ENCODE measurements at regions not wholly inside any gene's neighbourhood (a gene's known extent, or its start where the extent isn't known, plus 50 kb on each side); places are given as distances from the start of the nearest gene placed in this dataset.

GRCh38 chr5:155353231-155353630 lies 339.7 kb downstream of the KIF4B start:
- Mint-ChIP-seq H3K27ac (no peak overlapping the region), H3K4me1 (ENCODE audit: low read depth in 2 of 2) (no peaks in the 10 kb centered on the region), H3K9me3 (peaks cover 15 to 29% of the 10 kb centered on the region in 2 donors), H3K36me3 (ENCODE audit: insufficient read depth) (no peaks in the 10 kb centered on the region), H3K4me3 (no peak overlapping the region), H3K27me3 (no peaks in the 10 kb centered on the region)
- no peak for ATAC-seq (replicated peaks)
- DNase-seq: no peak

GRCh38 chr5:155366096-155366495 lies 352.5 kb downstream of the KIF4B start:
- DNase-seq: no peak
- H3K9me3 Mint-ChIP-seq: no peaks in the 10 kb centered on the region
- no peaks in the 10 kb centered on the region for H3K36me3 Mint-ChIP-seq (ENCODE audit: insufficient read depth)
- no peaks in the 10 kb centered on the region for H3K4me1 Mint-ChIP-seq (ENCODE audit: low read depth in 2 of 2)
- no peak overlapping the region for H3K27ac Mint-ChIP-seq
- H3K27me3 Mint-ChIP-seq: no peaks in the 10 kb centered on the region
- H3K4me3 Mint-ChIP-seq: no peak overlapping the region
- no peak for ATAC-seq (replicated peaks)

- DNase-seq: no peak
- no peaks in the 10 kb centered on the region for H3K9me3 Mint-ChIP-seq
- no peak overlapping the region for H3K27ac Mint-ChIP-seq
- no peaks in the 10 kb centered on the region for H3K4me1 Mint-ChIP-seq (ENCODE audit: low read depth in 2 of 2)
- H3K27me3 Mint-ChIP-seq: no peaks in the 10 kb centered on the region
- no peak overlapping the region for H3K4me3 Mint-ChIP-seq
- no peaks in the 10 kb centered on the region for H3K36me3 Mint-ChIP-seq (ENCODE audit: insufficient read depth)
- ATAC-seq (replicated peaks): no peak
Measured at GRCh38 chr5:155367841-155368240, 354.3 kb downstream of the KIF4B start.

- ATAC-seq (replicated peaks) (no peak), DNase-seq (no peak)
- Mint-ChIP-seq H3K36me3 (ENCODE audit: insufficient read depth) (no peaks in the 10 kb centered on the region), H3K9me3 (no peaks in the 10 kb centered on the region), H3K4me3 (no peak overlapping the region), H3K4me1 (ENCODE audit: low read depth in 2 of 2) (no peaks in the 10 kb centered on the region), H3K27me3 (no peaks in the 10 kb centered on the region), H3K27ac (no peak overlapping the region)
Measured at GRCh38 chr5:155368490-155368889, 354.9 kb downstream of the KIF4B start.

DNA sequence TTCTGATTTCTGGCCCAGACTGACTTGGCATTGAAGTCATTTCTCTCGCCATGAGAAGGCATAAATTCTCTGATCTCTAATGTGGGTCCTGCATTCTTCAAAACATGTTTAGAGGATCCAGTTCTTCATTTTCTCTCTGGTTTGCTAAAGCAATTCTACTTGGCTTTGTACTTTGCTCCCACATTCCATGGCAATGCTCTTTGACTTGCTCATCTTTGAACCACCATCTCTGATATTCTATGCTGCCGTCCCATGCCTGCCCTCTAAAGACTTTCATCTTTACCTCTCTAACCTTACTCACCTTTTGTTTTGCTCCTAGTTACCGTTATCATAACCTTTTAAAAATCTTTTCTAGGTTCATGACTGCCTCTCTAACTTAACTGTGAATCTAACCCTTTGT lies 366.9 kb downstream of the KIF4B start:
- Mint-ChIP-seq H3K4me1 (ENCODE audit: low read depth in 2 of 2) (no peaks in the 10 kb centered on the region), H3K9me3 (no peaks in the 10 kb centered on the region), H3K4me3 (no peak overlapping the region), H3K27ac (no peak overlapping the region), H3K36me3 (ENCODE audit: insufficient read depth) (no peaks in the 10 kb centered on the region), H3K27me3 (no peaks in the 10 kb centered on the region)
- no peak for DNase-seq
- ATAC-seq (replicated peaks): no peak

DNA sequence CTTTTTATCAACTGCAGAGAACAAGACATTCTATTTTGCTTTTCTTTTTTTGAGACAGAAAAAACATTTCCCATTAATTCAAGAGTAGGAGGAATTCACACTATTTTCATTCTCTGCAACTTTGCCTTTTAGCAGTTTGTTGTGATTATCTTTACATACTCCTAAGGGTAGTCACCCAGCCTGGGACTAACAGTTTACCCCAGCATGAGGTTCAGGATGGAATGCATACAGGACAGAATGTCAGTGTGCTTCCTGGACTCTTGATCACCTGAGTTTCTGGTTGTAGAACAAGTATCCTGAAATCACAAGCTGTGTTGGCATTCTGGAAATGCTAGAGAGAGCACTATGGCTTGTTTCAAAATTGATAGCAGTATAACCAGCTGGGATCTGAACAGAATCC lies 368.1 kb downstream of the KIF4B start:
- DNase-seq (no peak), ATAC-seq (replicated peaks) (no peak)
- Mint-ChIP-seq H3K4me1 (ENCODE audit: low read depth in 2 of 2) (no peaks in the 10 kb centered on the region), H3K27me3 (no peaks in the 10 kb centered on the region), H3K27ac (no peak overlapping the region), H3K36me3 (ENCODE audit: insufficient read depth) (no peaks in the 10 kb centered on the region), H3K9me3 (no peaks in the 10 kb centered on the region), H3K4me3 (no peak overlapping the region)

DNA sequence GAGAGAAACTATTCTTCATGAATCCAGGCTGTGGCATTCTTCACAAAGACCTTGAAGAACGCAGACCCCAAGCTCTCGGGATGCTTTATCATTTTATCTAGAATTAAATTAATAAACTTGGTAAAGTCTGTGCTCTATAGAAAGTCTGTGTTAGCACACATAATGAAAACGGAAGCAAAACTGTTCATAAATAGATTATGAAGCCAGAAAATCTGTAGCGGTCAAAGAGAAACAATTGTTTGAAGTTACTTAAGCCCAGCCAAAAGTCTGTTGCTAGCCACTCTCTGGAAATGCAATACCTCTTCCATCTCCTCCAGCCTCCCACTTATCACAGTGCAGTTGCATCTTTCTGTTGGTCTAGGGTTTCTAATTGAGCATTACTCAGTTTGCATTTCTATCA lies 375.9 kb downstream of the KIF4B start:
- no peak overlapping the region for H3K27ac Mint-ChIP-seq
- no peaks in the 10 kb centered on the region for H3K27me3 Mint-ChIP-seq
- DNase-seq (no peak), ATAC-seq (replicated peaks) (no peak)
- no peaks in the 10 kb centered on the region for H3K9me3 Mint-ChIP-seq
- H3K4me1 Mint-ChIP-seq (ENCODE audit: low read depth in 2 of 2): no peaks in the 10 kb centered on the region
- H3K36me3 Mint-ChIP-seq (ENCODE audit: insufficient read depth): no peaks in the 10 kb centered on the region
- no peak overlapping the region for H3K4me3 Mint-ChIP-seq

- H3K27me3 Mint-ChIP-seq: no peaks in the 10 kb centered on the region
- ATAC-seq (replicated peaks): no peak
- no peak overlapping the region for H3K4me3 Mint-ChIP-seq
- no peaks in the 10 kb centered on the region for H3K4me1 Mint-ChIP-seq (ENCODE audit: low read depth in 2 of 2)
- H3K9me3 Mint-ChIP-seq: no peaks in the 10 kb centered on the region
- no peak for DNase-seq
- no peaks in the 10 kb centered on the region for H3K36me3 Mint-ChIP-seq (ENCODE audit: insufficient read depth)
- no peak overlapping the region for H3K27ac Mint-ChIP-seq
Measured at GRCh38 chr5:155394727-155395126, 381.2 kb downstream of the KIF4B start.

GRCh38 chr5:155402927-155403640 lies 389.5 kb downstream of the KIF4B start:
- peaks cover 1 to 24% of the 10 kb centered on the region in 2 donors for H3K9me3 Mint-ChIP-seq
- no peak for ATAC-seq (replicated peaks)
- no peak for DNase-seq
- H3K27me3 Mint-ChIP-seq: no peaks in the 10 kb centered on the region
- H3K4me1 Mint-ChIP-seq (ENCODE audit: low read depth in 2 of 2): no peaks in the 10 kb centered on the region
- H3K4me3 Mint-ChIP-seq: no peak overlapping the region
- no peaks in the 10 kb centered on the region for H3K36me3 Mint-ChIP-seq (ENCODE audit: insufficient read depth)
- H3K27ac Mint-ChIP-seq: no peak overlapping the region

- no peak for ATAC-seq (replicated peaks)
- Mint-ChIP-seq H3K4me1 (ENCODE audit: low read depth in 2 of 2) (no peaks in the 10 kb centered on the region), H3K27me3 (no peaks in the 10 kb centered on the region), H3K4me3 (no peak overlapping the region), H3K36me3 (ENCODE audit: insufficient read depth) (no peaks in the 10 kb centered on the region), H3K27ac (no peak overlapping the region), H3K9me3 (peaks cover 3 to 24% of the 10 kb centered on the region in 2 donors)
- DNase-seq: no peak
Measured at GRCh38 chr5:155406815-155407214, 393.3 kb downstream of the KIF4B start.

DNA sequence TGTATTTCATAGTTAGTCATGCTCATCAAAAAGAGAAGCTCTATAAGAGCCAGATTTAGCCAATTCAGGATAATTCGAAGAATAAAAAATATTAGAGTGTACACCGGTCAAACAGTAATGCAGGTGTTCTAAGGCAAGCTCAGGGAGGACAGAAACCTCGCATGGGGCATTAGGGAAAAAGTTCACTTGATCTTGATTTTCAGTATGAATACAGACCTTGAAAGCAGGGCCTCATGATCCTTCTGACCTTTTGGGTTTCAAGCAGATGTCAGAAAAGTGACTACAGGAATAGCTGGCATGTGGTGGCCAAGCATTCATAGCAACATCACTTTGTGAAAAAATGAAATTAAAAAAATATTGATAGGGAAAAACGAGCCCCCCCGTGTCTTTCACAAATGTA lies 394.9 kb downstream of the KIF4B start:
- H3K4me1 Mint-ChIP-seq (ENCODE audit: low read depth in 2 of 2): no peaks in the 10 kb centered on the region
- DNase-seq: no peak
- H3K27ac Mint-ChIP-seq: no peak overlapping the region
- no peak overlapping the region for H3K4me3 Mint-ChIP-seq
- no peaks in the 10 kb centered on the region for H3K36me3 Mint-ChIP-seq (ENCODE audit: insufficient read depth)
- no peaks in the 10 kb centered on the region for H3K27me3 Mint-ChIP-seq
- no peak for ATAC-seq (replicated peaks)
- H3K9me3 Mint-ChIP-seq: peaks cover 2 to 21% of the 10 kb centered on the region in 2 donors

DNA sequence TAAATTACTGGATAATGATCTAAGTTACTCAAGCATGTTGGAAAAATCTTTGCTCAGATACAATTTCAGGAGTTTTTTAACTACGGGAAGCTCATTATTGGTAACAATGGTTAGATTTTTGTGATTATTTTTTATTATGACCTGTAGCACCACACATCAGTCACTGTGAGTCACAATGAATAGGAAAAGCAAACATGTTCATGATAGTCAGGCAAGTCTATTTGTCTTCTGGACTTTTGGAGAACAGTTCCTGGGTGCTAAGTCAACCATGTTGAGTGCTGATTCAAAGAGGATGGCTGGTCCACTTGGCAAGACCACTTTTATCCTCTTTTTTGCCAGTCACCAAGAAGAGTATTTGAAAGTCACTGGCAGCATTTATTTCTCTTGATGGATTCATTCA lies 403.2 kb downstream of the KIF4B start:
- no peak for DNase-seq
- Mint-ChIP-seq H3K36me3 (ENCODE audit: insufficient read depth) (no peaks in the 10 kb centered on the region), H3K27ac (no peak overlapping the region), H3K27me3 (no peaks in the 10 kb centered on the region), H3K4me3 (no peak overlapping the region), H3K4me1 (ENCODE audit: low read depth in 2 of 2) (no peaks in the 10 kb centered on the region), H3K9me3 (peaks cover 0 to 2% of the 10 kb centered on the region in 2 donors)
- ATAC-seq (replicated peaks): no peak

DNA sequence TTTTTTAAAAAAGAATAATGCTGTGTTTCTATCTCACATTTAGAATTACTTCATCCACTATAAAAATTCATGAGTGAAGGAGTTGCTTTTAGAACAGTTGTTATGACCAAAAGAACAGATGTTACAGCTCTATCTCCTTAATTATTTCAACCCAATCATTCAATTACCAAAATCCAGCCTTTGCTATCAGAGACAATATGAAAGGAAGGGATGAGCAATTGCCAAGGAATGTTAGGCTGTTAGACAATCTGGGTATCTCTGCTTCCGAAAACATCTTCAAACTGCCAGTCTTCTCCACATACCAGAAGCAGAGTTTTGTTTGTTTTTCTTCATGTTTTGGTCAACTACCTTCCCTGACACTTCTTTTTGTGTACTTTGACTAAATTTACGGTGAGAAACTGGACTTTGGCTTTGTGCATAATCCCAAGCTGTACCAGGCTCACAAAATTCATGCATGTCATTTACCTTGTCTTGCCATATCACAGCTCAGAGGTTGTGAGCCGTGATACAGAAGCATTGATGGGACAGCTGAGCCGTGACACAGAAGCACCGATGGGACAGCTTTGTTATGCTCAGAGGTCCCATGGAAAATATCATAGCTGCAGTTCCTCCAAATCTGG lies 405.5 kb downstream of the KIF4B start:
- no peak for ATAC-seq (replicated peaks)
- no peak overlapping the region for H3K4me3 Mint-ChIP-seq
- no peak for DNase-seq
- no peaks in the 10 kb centered on the region for H3K36me3 Mint-ChIP-seq (ENCODE audit: insufficient read depth)
- peaks cover 0 to 2% of the 10 kb centered on the region in 2 donors for H3K9me3 Mint-ChIP-seq
- H3K4me1 Mint-ChIP-seq (ENCODE audit: low read depth in 2 of 2): no peaks in the 10 kb centered on the region
- H3K27ac Mint-ChIP-seq: no peak overlapping the region
- H3K27me3 Mint-ChIP-seq: no peaks in the 10 kb centered on the region

DNA sequence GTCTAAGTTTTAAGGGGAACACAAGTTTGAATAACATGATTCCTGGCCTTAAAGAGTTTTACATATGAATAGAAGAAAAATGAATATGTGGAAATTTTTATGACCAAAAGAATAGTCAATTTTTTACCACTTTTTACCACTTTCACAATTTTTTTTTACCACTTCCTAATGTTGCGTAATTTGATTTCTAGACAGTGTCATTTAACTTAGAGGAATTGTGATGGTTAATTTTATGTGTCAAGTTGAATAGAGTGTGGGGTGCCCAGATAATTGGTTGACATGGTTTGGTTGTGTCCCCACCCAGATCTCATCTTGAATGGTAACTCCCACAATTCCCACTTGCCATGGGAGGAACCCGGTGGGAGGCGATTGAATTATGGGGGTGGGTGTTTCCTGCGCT lies 416.6 kb downstream of the KIF4B start:
- H3K36me3 Mint-ChIP-seq (ENCODE audit: insufficient read depth): no peaks in the 10 kb centered on the region
- peaks cover 0 to 6% of the 10 kb centered on the region in 2 donors for H3K27me3 Mint-ChIP-seq
- DNase-seq (no peak), ATAC-seq (replicated peaks) (no peak)
- H3K27ac Mint-ChIP-seq: no peak overlapping the region
- H3K4me3 Mint-ChIP-seq: no peak overlapping the region
- peaks cover 5 to 7% of the 10 kb centered on the region in 2 donors for H3K9me3 Mint-ChIP-seq
- no peaks in the 10 kb centered on the region for H3K4me1 Mint-ChIP-seq (ENCODE audit: low read depth in 2 of 2)
